Spleen (tissue), 11 donors: ENCODE measurements at regions not wholly inside any gene's neighbourhood (a gene's known extent, or its start where the extent isn't known, plus 50 kb on each side); places are given as distances from the start of the nearest gene placed in this dataset.

Source experiments
- DNase-seq: peaks from one replicate; pipeline ENCODE4 v3.0.0-alpha.2; 2020
- H3K27ac ChIP-seq, 8 donors: fragments of 200-600 bp; sonication (generic) in 7 of 8; 1 replicate in 4 of 8; 2 replicates in 4 of 8; pipeline versions ENCODE4 v1.5.0 to v1.8.0; 2016 to 2021; ENCODE audit warnings: inconsistent platforms in 4 of 8, mild to moderate bottlenecking in 4 of 8, moderate library complexity in 1 of 8
- H3K27me3 ChIP-seq, 7 donors: fragments of 200-600 bp; sonication (generic) in 6 of 7; replicated peaks in 1 of 7; 1 replicate in 4 of 7; 2 replicates in 3 of 7; pipeline versions ENCODE4 v1.5.0 to v1.8.0; 2016 to 2021; ENCODE audit warnings: inconsistent platforms in 3 of 7, mild to moderate bottlenecking in 1 of 7
- H3K36me3 ChIP-seq, 6 donors: fragments of 200-600 bp; sonication (generic) in 5 of 6; 1 replicate in 4 of 6; 2 replicates in 2 of 6; pipeline versions ENCODE4 v1.5.0 to v1.8.0; 2016 to 2021; ENCODE audit warnings: inconsistent platforms in 2 of 6
- H3K4me1 ChIP-seq, 6 donors: fragments of 200-600 bp; sonication (generic) in 5 of 6; 1 replicate in 3 of 6; 2 replicates in 3 of 6; pipeline versions ENCODE4 v1.5.0 to v1.8.0; 2016 to 2021; ENCODE audit warnings: inconsistent platforms in 3 of 6
- H3K4me3 ChIP-seq, 8 donors: fragments of 200-600 bp; sonication (generic) in 7 of 8; 1 replicate in 4 of 8; 2 replicates in 4 of 8; pipeline versions ENCODE4 v1.5.0 to v1.8.0; 2016 to 2021; ENCODE audit warnings: inconsistent platforms in 4 of 8, mild to moderate bottlenecking in 4 of 8, moderate library complexity in 2 of 8
- H3K9me3 ChIP-seq, 8 donors: fragments of 200-600 bp; sonication (generic) in 7 of 8; 1 replicate in 4 of 8; 2 replicates in 4 of 8; pipeline versions ENCODE4 v1.5.0 to v1.8.0; 2016 to 2021; ENCODE audit warnings: inconsistent platforms in 4 of 8
- CTCF ChIP-seq, 11 experiments: fragments of 200-600 bp in 7 of 11; fragments of 450-650 bp in 4 of 11; sonication (generic) in 4 of 11; IDR thresholded peaks in 8 of 11; conservative IDR thresholded peaks in 3 of 11; 1 replicate in 7 of 11; 2 replicates in 4 of 11; pipeline versions ENCODE4 v1.4.0 to v1.8.0; 2016 to 2021; ENCODE audit warnings: antibody characterized with exemption in 11 of 11, inconsistent platforms in 4 of 11, mild to moderate bottlenecking in 1 of 11
- POLR2A ChIP-seq, 3 donors: fragments of 450-650 bp; IDR thresholded peaks; one replicate each; pipeline ENCODE4 v1.5.1; 2017; ENCODE audit warnings: antibody characterized with exemption in 3 of 3, mild to moderate bottlenecking in 1 of 3
- POLR2AphosphoS5 ChIP-seq, 3 donors: sonication (generic); formaldehyde crosslinking; IDR thresholded peaks; one replicate each; pipeline ENCODE4 v1.5.1; 2017; ENCODE audit warnings: antibody characterized with exemption in 3 of 3
- WGBS, 5 donors: extraction: QIAGEN DNeasy Blood & Tissue Kit in 3 of 5; methylation state at CpG; one replicate each; pipeline versions ENCODE4 v1.1.5 to v1.1.7; 2013 to 2018; 5-methylcytosine and 5-hydroxymethylcytosine counted together
- intact Hi-C: fragments of 100-400 bp; cut with DNase I; formaldehyde crosslinking; loops from one replicate; pipeline ENCODE4 v1.15.0; 2023; ENCODE audit warnings: low total_unique reads
- donor health status: healthy with polysubstance abuse.
- donor health status: DM: no; HTN: no; CAD: no; lungs with moderate emphysema.
- donor health status: DM: no; HTN: no; CAD: no.
- donor health status: Bipolar disorder and iron deficiency.
- donor health status: healthy.
- donor health status: DM: no; HTN: no; CAD: no.
- donor health status: DM: yes; HTN: yes; CAD: no.

GRCh38 chr13:107715496-107715895 lies 499.8 kb downstream of the LIG4 start:
- no peak overlapping the region for H3K4me3 ChIP-seq
- no peaks in the 10 kb centered on the region for H3K4me1 ChIP-seq
- no peaks in the 10 kb centered on the region for H3K27me3 ChIP-seq
- WGBS, 5 donors = 84 to 89% (median 88%) methylated on average over 7 of the region's 7 CpGs
- DNase-seq = no peak
- H3K9me3 ChIP-seq = peaks cover 0 to 28% (median 0%) of the 10 kb centered on the region in 8 donors
- H3K36me3 ChIP-seq = no peaks in the 10 kb centered on the region
- TF ChIP-seq POLR2AphosphoS5 (IDR thresholded peaks at IDR 0.05) (no peak), POLR2A (IDR thresholded peaks at IDR 0.05) (no peak), CTCF (IDR thresholded peaks at IDR 0.05 in 8 of 11, conservative IDR thresholded peaks at IDR 0.05 in 3 of 11) (no peak)
- intact Hi-C loops = no loop called here
- H3K27ac ChIP-seq = no peak overlapping the region

GRCh38 chr13:107713314-107713713 lies 502.0 kb downstream of the LIG4 start:
- no peaks in the 10 kb centered on the region for H3K4me1 ChIP-seq
- H3K4me3 ChIP-seq = no peak overlapping the region
- TF ChIP-seq POLR2AphosphoS5 (IDR thresholded peaks at IDR 0.05) (no peak), CTCF (IDR thresholded peaks at IDR 0.05 in 8 of 11, conservative IDR thresholded peaks at IDR 0.05 in 3 of 11) (no peak), POLR2A (IDR thresholded peaks at IDR 0.05) (no peak)
- no peak overlapping the region for H3K27ac ChIP-seq
- peaks cover 0 to 21% (median 0%) of the 10 kb centered on the region in 8 donors for H3K9me3 ChIP-seq
- DNase-seq = no peak
- no peaks in the 10 kb centered on the region for H3K36me3 ChIP-seq
- intact Hi-C loops = no loop called here
- H3K27me3 ChIP-seq = no peaks in the 10 kb centered on the region

- WGBS, 5 donors = 72 to 79% (median 74%) methylated on average over 9 of the region's 9 CpGs
- Histone ChIP-seq H3K4me3 (no peak overlapping the region), H3K36me3 (no peaks in the 10 kb centered on the region), H3K4me1 (no peaks in the 10 kb centered on the region), H3K27me3 (no peaks in the 10 kb centered on the region), H3K27ac (no peak overlapping the region), H3K9me3 (peaks cover 0 to 13% (median 0%) of the 10 kb centered on the region in 8 donors)
- intact Hi-C loops = no loop called here
- no peak for TF ChIP-seq POLR2A (IDR thresholded peaks at IDR 0.05)
- TF ChIP-seq CTCF (IDR thresholded peaks at IDR 0.05 in 8 of 11, conservative IDR thresholded peaks at IDR 0.05 in 3 of 11) = no peak
- TF ChIP-seq POLR2AphosphoS5 (IDR thresholded peaks at IDR 0.05) = no peak
- DNase-seq = no peak
Observed at GRCh38 chr13:107712145-107712860, 503.0 kb downstream of the LIG4 start.

- Histone ChIP-seq H3K27me3 (no peaks in the 10 kb centered on the region), H3K4me1 (no peaks in the 10 kb centered on the region), H3K36me3 (no peaks in the 10 kb centered on the region), H3K4me3 (no peak overlapping the region), H3K27ac (no peak overlapping the region), H3K9me3 (peaks cover 0 to 12% (median 0%) of the 10 kb centered on the region in 8 donors)
- intact Hi-C loops = no loop called here
- no peak for DNase-seq
- TF ChIP-seq CTCF (IDR thresholded peaks at IDR 0.05 in 8 of 11, conservative IDR thresholded peaks at IDR 0.05 in 3 of 11) = no peak
- no peak for TF ChIP-seq POLR2A (IDR thresholded peaks at IDR 0.05)
- WGBS, 5 donors = 21 to 42% (median 35%) methylated on average over 2 of the region's 2 CpGs
Observed at GRCh38 chr13:107690181-107690580, 525.2 kb downstream of the LIG4 start.
